ENCODE measurements at regions not wholly inside any gene's neighbourhood (a gene's known extent, or its start where the extent isn't known, plus 50 kb on each side); places are given as distances from the start of the nearest gene placed in this dataset.

DNA sequence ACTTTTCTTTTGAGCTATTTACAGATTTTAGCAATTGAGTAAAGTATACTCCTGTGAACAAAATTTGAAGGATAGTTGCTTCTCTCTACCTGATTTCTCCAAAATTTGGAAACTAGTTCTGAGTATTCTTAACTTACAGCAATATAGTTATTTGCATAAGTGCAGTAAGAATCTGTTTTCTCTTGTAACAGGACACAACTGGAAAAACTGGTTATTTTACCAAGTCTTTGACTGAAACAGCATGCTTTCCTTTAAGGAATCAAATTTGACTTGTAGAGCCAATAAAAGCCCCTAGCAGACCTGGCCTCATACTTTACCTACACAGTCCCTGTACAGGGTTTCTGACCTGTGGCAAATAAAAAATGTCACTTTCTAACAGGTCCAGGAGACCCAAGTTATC lies 301.9 kb upstream of the POU5F2 start:
- TF ChIP-seq, protein P1, sequence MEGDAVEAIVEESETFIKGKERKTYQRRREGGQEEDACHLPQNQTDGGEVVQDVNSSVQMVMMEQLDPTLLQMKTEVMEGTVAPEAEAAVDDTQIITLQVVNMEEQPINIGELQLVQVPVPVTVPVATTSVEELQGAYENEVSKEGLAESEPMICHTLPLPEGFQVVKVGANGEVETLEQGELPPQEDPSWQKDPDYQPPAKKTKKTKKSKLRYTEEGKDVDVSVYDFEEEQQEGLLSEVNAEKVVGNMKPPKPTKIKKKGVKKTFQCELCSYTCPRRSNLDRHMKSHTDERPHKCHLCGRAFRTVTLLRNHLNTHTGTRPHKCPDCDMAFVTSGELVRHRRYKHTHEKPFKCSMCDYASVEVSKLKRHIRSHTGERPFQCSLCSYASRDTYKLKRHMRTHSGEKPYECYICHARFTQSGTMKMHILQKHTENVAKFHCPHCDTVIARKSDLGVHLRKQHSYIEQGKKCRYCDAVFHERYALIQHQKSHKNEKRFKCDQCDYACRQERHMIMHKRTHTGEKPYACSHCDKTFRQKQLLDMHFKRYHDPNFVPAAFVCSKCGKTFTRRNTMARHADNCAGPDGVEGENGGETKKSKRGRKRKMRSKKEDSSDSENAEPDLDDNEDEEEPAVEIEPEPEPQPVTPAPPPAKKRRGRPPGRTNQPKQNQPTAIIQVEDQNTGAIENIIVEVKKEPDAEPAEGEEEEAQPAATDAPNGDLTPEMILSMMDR (IDR thresholded peaks at IDR 0.05), result no peak
- Histone ChIP-seq H3K4me1 (no peaks in the 10 kb centered on the region), H2AFZ (no peak overlapping the region), H3K4me3 (ENCODE audit: low read depth, low read length) (no peak overlapping the region), H3K27ac (no peak overlapping the region), H3K9me3 (ENCODE audit: control insufficient read depth, low read length) (no peaks in the 10 kb centered on the region), H3K79me2 (no peaks in the 10 kb centered on the region), H3K4me2 (ENCODE audit: low read length) (no peak overlapping the region), H3K27me3 (ENCODE audit: control insufficient read depth, insufficient read depth, low read length) (no peaks in the 10 kb centered on the region), H3K36me3 (ENCODE audit: control insufficient read depth, insufficient read depth, low read length) (no peaks in the 10 kb centered on the region), H3K9ac (no peak overlapping the region)

DNA sequence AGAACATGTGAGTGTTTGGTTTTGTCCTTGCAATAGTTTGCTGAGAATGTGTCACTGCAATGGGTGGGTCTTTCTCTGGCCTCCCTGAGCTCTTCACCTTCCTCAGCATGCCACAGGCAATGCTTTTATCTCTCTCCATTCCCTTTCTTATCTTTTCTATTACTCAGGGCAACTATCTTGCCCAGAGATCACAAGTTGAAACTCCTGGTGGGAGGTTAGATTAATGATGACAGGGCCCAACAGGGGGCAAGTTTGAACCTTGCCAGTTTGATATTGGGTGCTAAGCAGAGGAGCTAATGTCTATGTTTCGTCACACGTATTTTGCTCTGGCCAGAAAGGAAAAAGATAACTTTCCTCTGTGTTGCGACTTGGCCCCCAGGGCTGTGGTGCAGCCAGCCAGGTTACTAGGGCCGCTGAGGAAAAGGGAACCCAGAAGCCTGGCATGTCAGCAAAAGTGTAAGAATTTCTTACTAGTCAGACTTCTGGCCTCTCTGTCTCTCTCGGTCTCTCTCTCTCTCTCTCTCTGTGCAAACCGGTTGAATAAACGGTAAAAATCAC lies 299.3 kb upstream of the POU5F2 start:
- Histone ChIP-seq H3K9ac (no peak overlapping the region), H2AFZ (no peak overlapping the region), H3K4me1 (no peaks in the 10 kb centered on the region), H3K79me2 (no peaks in the 10 kb centered on the region), H3K4me2 (ENCODE audit: low read length) (no peak overlapping the region), H3K27ac (no peak overlapping the region), H3K27me3 (ENCODE audit: control insufficient read depth, insufficient read depth, low read length) (no peaks in the 10 kb centered on the region), H3K9me3 (ENCODE audit: control insufficient read depth, low read length) (no peaks in the 10 kb centered on the region), H3K4me3 (ENCODE audit: low read depth, low read length) (no peak overlapping the region), H3K36me3 (ENCODE audit: control insufficient read depth, insufficient read depth, low read length) (no peaks in the 10 kb centered on the region)
- TF ChIP-seq, protein P1 (IDR thresholded peaks at IDR 0.05), result no peak

DNA sequence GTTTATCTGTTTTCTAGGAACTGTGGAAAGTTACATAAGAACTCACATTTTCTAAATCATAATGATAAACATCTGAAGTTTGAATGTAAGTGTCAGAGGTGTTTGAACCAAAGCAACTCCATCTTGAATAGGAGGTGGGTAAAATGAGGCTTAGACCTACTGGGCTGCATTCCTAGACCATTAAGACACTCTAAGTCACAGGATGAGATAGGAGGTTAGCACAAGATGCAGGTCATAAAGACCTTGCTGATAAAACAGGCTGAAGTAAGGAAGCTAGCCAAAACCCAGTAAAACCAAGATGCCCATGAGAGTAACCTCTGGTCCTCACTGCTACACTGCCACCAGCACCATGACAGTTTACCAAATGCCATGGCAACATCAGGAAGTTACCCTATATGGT lies 297.7 kb upstream of the POU5F2 start:
- TF ChIP-seq, protein P1 (IDR thresholded peaks at IDR 0.05), result no peak
- Histone ChIP-seq H3K27ac (no peak overlapping the region), H3K4me3 (ENCODE audit: low read depth, low read length) (no peak overlapping the region), H3K9ac (no peak overlapping the region), H3K27me3 (ENCODE audit: control insufficient read depth, insufficient read depth, low read length) (no peaks in the 10 kb centered on the region), H3K4me1 (no peaks in the 10 kb centered on the region), H3K4me2 (ENCODE audit: low read length) (no peak overlapping the region), H3K9me3 (ENCODE audit: control insufficient read depth, low read length) (no peaks in the 10 kb centered on the region), H3K36me3 (ENCODE audit: control insufficient read depth, insufficient read depth, low read length) (no peaks in the 10 kb centered on the region), H2AFZ (no peak overlapping the region), H3K79me2 (no peaks in the 10 kb centered on the region)

DNA sequence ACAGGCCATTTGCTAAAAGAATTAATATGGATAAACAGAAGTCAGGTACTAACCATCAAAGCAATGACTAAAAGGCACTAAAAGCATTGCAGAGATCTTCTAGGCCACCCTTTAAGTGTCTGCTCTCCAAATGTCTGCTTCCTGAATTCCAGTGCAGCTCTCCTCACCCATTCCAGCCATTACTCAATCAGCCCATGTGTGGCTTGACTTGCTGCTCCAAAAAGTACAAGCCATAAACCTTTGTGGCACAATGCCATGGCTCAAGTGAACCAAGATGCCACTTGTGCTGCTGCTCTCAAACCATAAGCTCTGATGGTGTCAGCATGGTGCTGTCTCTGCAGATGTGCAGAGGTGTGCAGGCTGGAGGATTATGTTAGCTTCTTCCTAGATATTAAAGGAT lies 290.2 kb upstream of the POU5F2 start:
- Histone ChIP-seq H3K4me3 (ENCODE audit: low read depth, low read length) (no peak overlapping the region), H2AFZ (no peak overlapping the region), H3K36me3 (ENCODE audit: control insufficient read depth, insufficient read depth, low read length) (no peaks in the 10 kb centered on the region), H3K4me2 (ENCODE audit: low read length) (no peak overlapping the region), H3K9ac (no peak overlapping the region), H3K79me2 (no peaks in the 10 kb centered on the region), H3K9me3 (ENCODE audit: control insufficient read depth, low read length) (no peaks in the 10 kb centered on the region), H3K4me1 (no peaks in the 10 kb centered on the region), H3K27me3 (ENCODE audit: control insufficient read depth, insufficient read depth, low read length) (no peaks in the 10 kb centered on the region), H3K27ac (no peak overlapping the region)
- TF ChIP-seq, protein P1 (IDR thresholded peaks at IDR 0.05), result no peak

DNA sequence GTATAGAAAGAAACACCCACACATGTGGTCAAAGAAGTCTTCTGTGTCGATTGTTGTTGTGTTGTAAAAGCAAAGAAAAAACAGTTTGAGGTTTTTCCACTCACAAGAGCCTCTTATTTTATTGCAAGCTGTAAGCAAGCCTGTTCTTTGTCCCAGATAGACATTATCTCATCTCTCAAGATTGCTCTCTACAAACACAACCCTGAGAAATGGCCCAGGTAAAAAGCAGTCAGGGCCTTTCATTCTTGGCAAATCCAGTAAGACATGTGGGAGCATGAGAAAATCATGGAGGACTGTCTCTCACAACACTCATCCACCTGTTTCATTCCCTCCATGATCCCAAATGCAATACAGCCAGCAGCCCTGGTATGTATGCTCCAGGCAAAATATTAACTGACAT lies 286.6 kb upstream of the POU5F2 start:
- Histone ChIP-seq H3K9ac (no peak overlapping the region), H3K4me3 (ENCODE audit: low read depth, low read length) (no peak overlapping the region), H3K4me2 (ENCODE audit: low read length) (no peak overlapping the region), H3K36me3 (ENCODE audit: control insufficient read depth, insufficient read depth, low read length) (no peaks in the 10 kb centered on the region), H2AFZ (no peak overlapping the region), H3K27ac (no peak overlapping the region), H3K27me3 (ENCODE audit: control insufficient read depth, insufficient read depth, low read length) (no peaks in the 10 kb centered on the region), H3K79me2 (no peaks in the 10 kb centered on the region), H3K4me1 (no peaks in the 10 kb centered on the region), H3K9me3 (ENCODE audit: control insufficient read depth, low read length) (no peaks in the 10 kb centered on the region)
- TF ChIP-seq, protein P1 (IDR thresholded peaks at IDR 0.05), result no peak

Measured in parathyroid adenoma (tissue), 2 donors.